Motor neuron (in vitro differentiated cells): ENCODE measurements at regions not wholly inside any gene's neighbourhood (a gene's known extent, or its start where the extent isn't known, plus 50 kb on each side); places are given as distances from the start of the nearest gene placed in this dataset.
A peak's percentile ranks its signal among the peaks of the same experiment; 100 is the strongest.

ENCODE experiments used
- ATAC-seq, 8 experiments: fragments of 200-7000 bp; cut with Tn5 transposase; replicated peaks in 6 of 8; 2 replicates each; pipeline ENCODE4 v1.8.0; 2021; ENCODE audit warnings: mild to moderate bottlenecking in 8 of 8, moderate library complexity in 8 of 8
- H3K27ac ChIP-seq, 2 donors: fragments of 250-450 bp; sonication (Bioruptor Pico); 2 replicates each; pipeline ENCODE4 v1.9.0; 2021; ENCODE audit warnings: antibody characterized with exemption in 2 of 2, mild to moderate bottlenecking in 2 of 2, moderate library complexity in 1 of 2
- H3K4me1 ChIP-seq, 2 donors: fragments of 250-450 bp; sonication (Bioruptor Pico); replicated peaks in 1 of 2; 2 replicates each; pipeline ENCODE4 v1.6.1; 2021; ENCODE audit warnings: antibody characterized with exemption in 2 of 2, mild to moderate bottlenecking in 2 of 2, moderate library complexity in 1 of 2
- H3K4me3 ChIP-seq, 5 donors: fragments of 250-450 bp; sonication (Bioruptor Pico); 2 replicates each; pipeline ENCODE4 v1.9.0; 2021; ENCODE audit warnings: antibody characterized with exemption in 5 of 5, mild to moderate bottlenecking in 5 of 5, moderate library complexity in 4 of 5
- WGBS, 10 experiments: fragments of 450-650 bp; shearing (Covaris generic); methylation state at CpG; one replicate each; pipeline ENCODE4 v1.0.0; 2022; 5-methylcytosine and 5-hydroxymethylcytosine counted together
- in situ Hi-C, 9 experiments: fragments of 400-800 bp; cut with MboI; loops; one replicate each; pipeline ENCODE4 v1.15.0; 2021; ENCODE audit warnings: low sequenced_read_pairs in 9 of 9, low pct_unique_long_range_greater_than_20kb in 2 of 9; ENCODE audit not compliant: unreplicated experiment in 9 of 9

DNA sequence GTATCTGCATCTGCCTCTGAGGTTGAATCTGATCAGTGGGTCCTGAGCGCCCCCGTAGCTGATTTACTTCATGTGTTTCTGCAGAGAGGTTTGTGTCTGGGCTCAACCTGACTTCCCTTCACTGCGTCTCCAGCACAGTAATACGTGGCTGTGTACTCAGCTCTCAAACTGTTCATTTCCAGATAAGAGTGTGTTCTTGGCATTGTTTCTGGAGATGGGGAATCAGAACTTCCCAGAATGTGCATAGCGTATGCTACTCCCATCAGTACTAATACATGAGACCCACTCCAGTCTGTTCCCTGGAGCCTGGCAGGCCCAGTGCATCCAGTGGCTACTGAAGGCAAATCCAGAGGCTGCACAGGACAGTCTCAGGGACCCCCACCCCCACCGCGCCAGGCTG lies 1297.2 kb downstream of the TMEM121 start:
- Histone ChIP-seq H3K4me3 (no peak overlapping the region), H3K4me1 (no peaks in the 10 kb centered on the region), H3K27ac (no peak overlapping the region)
- in situ Hi-C loops, result no loop called here
- 0 to 100% (median 52%) methylated on average over 1 to 6 of the region's 7 CpGs; no CpG with 5 or more reads in 2 of the 10 experiments for WGBS, 10 experiments
- ATAC-seq, result no peak

DNA sequence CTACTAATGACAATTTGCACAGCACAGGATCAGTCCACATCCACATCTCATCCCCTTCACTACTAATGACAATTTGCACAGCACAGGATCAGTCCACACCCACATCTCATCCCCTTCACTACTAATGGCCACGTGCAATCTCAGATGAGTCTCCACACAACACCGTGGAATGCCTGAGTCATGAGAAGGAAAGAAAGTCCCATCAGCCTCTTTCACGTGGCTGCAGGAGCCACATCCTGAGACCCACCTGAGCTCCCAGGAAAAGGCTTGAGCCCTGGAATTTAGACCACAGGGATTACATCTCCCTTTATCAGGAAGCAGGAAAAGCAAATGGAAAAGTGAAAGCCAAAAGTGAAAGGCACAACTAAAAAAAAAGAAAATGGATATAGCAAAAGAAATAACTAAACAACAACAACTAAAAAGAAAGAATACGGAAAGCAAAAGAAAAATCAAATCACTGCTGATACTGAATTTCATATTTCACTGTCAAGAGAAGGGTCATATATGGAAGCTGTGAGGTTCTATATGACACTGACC lies 1300.5 kb downstream of the TMEM121 start:
- no peak for ATAC-seq
- Histone ChIP-seq H3K27ac (no peak overlapping the region), H3K4me1 (no peaks in the 10 kb centered on the region), H3K4me3 (no peak overlapping the region)
- WGBS, 10 experiments, result 0 to 50% (median 14%) methylated on average over 1 to 3 of the region's 4 CpGs
- in situ Hi-C loops, result no loop called here

DNA sequence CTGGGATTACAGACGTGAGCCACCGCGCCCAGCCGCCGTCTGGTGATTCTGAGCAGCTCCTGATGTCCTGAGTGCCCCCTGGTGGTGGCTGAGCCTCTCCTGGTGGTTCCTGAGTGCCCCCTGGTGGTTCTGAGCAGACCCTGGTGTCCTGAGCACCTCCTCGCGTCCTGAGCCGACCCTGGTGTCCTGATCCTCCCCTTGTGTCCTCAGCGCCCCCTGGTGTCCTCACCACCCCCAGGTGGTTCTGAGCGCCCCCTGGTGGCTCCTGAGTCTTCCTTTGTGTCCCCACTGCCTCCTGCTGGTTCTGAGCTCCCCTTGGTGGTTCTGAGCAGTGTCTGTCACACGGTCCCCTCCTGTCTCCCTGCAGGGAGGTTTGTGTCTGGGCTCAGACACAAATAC lies 1304.9 kb downstream of the TMEM121 start:
- ATAC-seq, result no peak
- Histone ChIP-seq H3K4me1 (no peaks in the 10 kb centered on the region), H3K27ac (no peak overlapping the region), H3K4me3 (no peak overlapping the region)
- WGBS, 10 experiments, result no CpG with 5 or more reads among the region's 11 CpGs
- in situ Hi-C loops, result no loop called here

DNA sequence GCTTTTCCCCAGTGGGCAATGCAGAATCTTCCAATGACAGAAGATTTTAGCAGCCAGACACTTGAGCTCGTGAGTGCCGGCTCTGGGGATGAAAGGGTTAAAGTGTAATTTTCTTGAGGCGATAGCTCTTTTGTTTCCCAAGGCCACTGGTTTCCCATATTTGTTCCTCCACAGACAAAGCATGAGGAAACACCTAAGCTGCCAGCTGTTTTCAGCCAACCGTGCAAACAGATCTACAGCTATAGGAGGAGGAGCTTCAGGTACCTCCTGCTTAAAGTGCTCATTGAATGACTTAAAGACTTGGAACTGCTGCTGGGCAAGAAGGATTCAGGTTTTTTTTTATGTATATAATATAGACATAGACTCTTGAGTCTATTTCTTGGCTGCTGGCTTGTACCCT lies 1311.5 kb downstream of the TMEM121 start:
- no peak overlapping the region for H3K4me3 ChIP-seq
- WGBS, 10 experiments, result 29 to 81% (median 59%) methylated on average over 1 to 4 of the region's 4 CpGs; no CpG with 5 or more reads in 1 of the 10 experiments
- H3K4me1 ChIP-seq, result no peaks in the 10 kb centered on the region
- in situ Hi-C loops, result no loop called here
- H3K27ac ChIP-seq, result no peak overlapping the region
- no peak for ATAC-seq

DNA sequence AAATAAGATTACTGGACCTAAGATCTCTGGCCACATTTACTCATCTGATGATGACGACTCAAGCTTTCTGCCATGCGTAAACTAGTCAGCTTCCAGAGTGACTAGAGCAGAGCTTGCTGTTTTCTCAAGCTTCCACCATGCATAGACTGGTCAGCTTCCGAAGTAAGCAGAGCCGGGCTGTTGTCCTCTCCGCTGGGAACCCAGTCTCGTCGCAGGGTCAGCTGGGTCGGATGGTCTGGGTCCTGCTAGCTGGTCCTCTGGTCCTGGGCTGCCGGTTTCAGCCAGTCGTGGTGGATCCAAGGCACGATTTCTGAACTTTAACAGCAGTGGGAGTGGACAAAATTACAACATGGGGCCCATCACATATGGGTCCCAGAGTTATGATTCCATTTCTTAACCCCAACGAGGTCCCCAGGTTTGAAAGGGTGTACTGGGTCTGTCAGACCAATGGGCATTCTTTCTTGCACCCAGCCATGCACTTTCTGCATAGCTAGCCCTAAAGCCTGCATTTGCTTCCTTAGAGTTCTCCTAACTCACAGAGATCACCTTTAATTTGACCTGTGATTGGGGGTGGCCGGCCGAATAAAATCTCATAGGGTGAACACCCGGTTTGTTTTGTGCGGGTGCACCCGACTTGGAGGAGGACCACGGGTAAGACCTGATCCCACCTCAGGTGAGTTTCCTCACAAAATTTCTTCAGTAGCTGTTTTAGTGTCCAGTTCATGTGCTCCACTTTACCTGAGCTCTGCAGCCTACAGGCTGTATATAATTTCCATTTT lies 1312.8 kb downstream of the TMEM121 start:
- no peak for ATAC-seq
- 33 to 100% (median 62%) methylated on average over 1 to 13 of the region's 18 CpGs; no CpG with 5 or more reads in 2 of the 10 experiments for WGBS, 10 experiments
- no peak overlapping the region for H3K27ac ChIP-seq
- in situ Hi-C loops, result no loop called here
- no peaks in the 10 kb centered on the region for H3K4me1 ChIP-seq
- H3K4me3 ChIP-seq, result no peak overlapping the region

DNA sequence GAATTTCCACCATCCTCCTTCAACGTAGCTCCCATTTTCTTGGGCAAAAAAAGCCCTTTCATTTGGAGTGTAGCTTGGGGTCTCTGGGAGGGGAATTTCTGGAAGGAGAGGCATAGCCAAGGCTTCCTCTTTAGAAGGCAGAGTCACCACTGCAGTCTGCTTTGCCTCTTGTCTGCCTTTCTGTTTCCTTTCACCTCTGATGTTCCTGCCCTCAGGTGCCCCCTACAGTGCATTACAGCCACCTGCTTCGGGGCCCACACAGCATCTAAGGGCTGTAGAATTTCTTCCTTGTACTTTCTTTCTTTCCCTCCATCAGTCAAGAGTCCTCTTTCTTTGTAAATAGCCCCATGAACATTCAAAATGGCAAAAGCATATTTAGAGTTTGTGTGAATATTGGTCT lies 1313.9 kb downstream of the TMEM121 start:
- 8 to 50% (median 20%) methylated on average over 1 to 2 of the region's 2 CpGs; no CpG with 5 or more reads in 1 of the 10 experiments for WGBS, 10 experiments
- in situ Hi-C loops, result no loop called here
- no peak for ATAC-seq
- H3K4me3 ChIP-seq, result no peak overlapping the region
- H3K27ac ChIP-seq, result no peak overlapping the region
- H3K4me1 ChIP-seq, result no peaks in the 10 kb centered on the region

DNA sequence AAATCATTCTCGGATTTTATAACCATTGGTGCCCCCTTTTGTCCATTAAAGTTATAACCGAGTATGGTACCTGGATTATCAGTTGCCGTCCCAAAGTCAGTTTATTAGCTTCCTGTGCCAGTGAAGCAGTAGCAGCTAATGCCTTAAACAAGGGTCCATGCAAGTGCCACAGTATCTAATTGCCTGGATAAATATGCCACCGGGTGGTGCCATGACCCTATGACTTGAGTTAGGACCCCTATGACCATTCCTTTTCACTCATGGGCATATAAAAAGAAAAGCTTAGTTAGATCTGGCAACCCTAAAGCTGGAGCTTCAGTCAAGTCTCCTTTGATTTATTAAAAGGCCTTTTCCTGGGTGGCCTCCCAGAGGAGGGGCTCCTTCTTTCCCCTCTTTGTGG lies 1314.6 kb downstream of the TMEM121 start:
- Histone ChIP-seq H3K4me1 (no peaks in the 10 kb centered on the region), H3K27ac (no peak overlapping the region), H3K4me3 (no peak overlapping the region)
- in situ Hi-C loops, result no loop called here
- WGBS, 10 experiments, result 0 to 70% (median 37%) methylated on average over 1 to 4 of the region's 4 CpGs; no CpG with 5 or more reads in 2 of the 10 experiments
- no peak for ATAC-seq

DNA sequence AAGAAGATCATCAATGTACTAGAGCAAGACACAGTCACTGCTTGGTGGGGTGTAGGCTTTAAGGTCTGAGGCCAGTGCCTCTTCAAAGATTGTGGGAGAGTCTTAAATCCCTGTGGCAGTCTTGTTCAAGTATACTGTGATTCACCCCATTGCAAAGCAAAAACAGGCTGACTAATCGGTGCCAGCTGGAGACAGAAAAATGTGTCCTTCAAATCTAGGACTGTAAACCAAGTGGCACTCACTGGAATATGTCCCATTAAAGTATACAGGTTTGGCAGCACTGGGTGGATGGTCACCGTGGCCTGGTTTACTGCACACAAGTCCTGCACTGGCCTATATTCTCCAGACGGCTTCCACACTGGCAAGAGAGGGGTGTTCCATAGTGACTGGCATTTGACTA lies 1315.3 kb downstream of the TMEM121 start:
- 0 to 55% (median 41%) methylated on average over 2 to 3 of the region's 3 CpGs; no CpG with 5 or more reads in 5 of the 10 experiments for WGBS, 10 experiments
- in situ Hi-C loops, result no loop called here
- no peaks in the 10 kb centered on the region for H3K4me1 ChIP-seq
- no peak overlapping the region for H3K27ac ChIP-seq
- ATAC-seq, result no peak
- no peak overlapping the region for H3K4me3 ChIP-seq

DNA sequence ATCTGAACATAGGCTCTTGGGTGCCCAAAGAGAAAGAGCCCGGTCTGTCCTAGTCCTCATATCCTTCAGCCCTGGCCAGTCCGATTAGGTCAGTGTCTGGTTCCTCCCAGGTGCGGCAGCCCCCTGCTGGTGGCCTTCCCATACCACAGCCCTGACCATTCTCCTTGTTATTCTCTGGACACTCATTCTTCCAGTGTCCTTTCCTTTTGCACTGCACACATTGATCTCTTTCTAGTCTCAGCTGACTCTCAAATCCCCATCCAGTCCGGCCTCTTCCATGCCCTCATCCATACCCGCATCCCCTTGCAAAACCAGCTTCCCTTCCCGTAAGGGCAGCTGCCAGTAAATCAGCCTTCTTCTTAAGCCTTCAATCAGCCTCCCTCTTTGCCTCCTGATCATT lies 1316.3 kb downstream of the TMEM121 start:
- 30 to 100% (median 73%) methylated on average over 1 to 6 of the region's 6 CpGs; no CpG with 5 or more reads in 1 of the 10 experiments for whole genome bisulfite sequencing, 10 experiments
- no peak overlapping the region for H3K27ac ChIP-seq
- in situ Hi-C loops, result no loop called here
- peak in 1 of 8 experiments; percentile 58 for ATAC-seq
- no peaks in the 10 kb centered on the region for H3K4me1 ChIP-seq
- H3K4me3 ChIP-seq, result no peak overlapping the region

DNA sequence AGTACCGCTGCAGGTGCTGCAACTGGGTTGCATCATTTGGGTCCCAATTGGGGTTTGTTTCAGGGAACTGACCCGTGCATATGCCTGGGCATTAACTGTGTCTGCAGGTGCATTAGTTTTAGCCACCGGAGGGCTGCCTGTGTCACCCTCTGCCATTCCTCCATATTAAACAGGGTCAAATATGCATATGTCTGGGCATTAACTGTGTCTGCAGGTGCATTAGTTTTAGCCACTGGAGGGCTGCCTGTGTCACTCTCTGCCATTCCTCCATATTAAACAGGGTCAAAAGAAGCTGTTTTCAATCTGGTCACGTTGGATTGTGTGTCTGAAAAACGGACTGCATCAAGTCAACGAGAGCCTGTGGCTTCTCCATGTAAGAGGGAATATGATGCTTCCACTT lies 1317.0 kb downstream of the TMEM121 start:
- Histone ChIP-seq H3K27ac (no peak overlapping the region), H3K4me1 (no peaks in the 10 kb centered on the region), H3K4me3 (no peak overlapping the region)
- no peak for ATAC-seq
- in situ Hi-C loops, result no loop called here
- 0 to 60% (median 14%) methylated on average over 1 to 5 of the region's 6 CpGs; no CpG with 5 or more reads in 3 of the 10 experiments for WGBS, 10 experiments

DNA sequence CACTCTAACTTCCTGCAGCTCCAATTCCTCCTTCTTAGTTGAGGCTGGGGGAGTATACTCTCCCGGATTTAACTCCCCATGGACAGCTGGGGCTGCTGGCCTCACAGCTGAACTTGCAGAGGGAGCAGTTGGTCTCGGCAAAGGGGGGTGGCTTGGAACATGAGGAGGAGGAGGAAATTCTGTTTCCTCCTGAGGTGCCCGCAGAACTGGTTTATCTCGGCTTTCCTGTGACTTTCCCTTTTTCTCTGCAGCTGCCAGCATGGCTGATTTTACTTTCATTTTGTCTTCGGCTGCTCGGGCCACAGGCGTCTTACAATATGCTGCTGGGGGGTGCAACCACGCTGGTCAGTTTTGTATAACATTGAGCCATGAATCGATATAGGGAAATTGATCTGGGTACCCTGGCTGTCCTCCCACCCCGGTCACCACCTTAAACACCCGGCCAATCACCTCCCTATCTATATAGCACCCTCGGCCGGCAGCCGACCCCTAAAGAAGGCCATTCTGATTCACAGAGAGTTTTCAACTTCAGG lies 1317.6 kb downstream of the TMEM121 start:
- in situ Hi-C loops, result no loop called here
- Histone ChIP-seq H3K4me1 (no peaks in the 10 kb centered on the region), H3K4me3 (no peak overlapping the region), H3K27ac (no peak overlapping the region)
- ATAC-seq, result peak in 1 of 8 experiments; percentile 47
- WGBS, 10 experiments, result 20 to 93% (median 63%) methylated on average over 1 to 7 of the region's 14 CpGs; no CpG with 5 or more reads in 1 of the 10 experiments

DNA sequence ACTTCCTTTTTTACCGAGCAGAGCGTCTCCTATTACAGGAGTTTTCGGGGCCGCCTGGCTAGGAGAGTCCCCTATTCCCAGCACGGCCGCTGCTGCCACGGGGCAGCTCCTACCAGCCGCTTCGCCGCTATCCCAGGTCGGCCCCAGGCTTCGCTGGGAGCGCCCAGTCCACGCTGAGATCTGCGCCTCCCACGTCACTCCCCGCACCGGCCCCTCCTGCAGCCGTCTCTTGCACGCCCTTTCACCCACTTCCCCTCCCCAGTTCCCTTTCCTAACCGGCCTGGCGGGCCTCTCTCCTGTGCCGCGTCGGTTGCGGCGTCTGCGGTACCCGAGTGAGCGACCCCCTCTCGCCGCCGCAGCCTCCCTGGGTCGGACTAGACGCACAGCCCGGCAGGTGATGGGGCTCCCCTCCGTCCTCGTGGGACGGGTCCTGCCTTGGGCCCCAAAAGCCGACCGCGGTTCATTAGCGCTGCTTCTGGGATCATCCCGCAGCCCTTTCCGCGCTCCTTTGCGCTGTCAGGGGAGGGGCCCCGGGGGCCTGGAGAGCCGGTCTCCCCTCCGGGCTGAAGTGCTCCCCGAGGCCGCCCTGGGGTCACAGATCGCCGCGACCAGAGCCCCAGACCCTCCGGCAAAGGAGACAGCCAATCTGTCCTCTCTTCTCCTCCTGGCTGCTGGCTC lies 1318.4 kb downstream of the TMEM121 start:
- Histone ChIP-seq H3K4me3 (no peak overlapping the region), H3K4me1 (no peaks in the 10 kb centered on the region), H3K27ac (no peak overlapping the region)
- 37 to 93% (median 60%) methylated on average over 2 to 16 of the region's 56 CpGs; no CpG with 5 or more reads in 7 of the 10 experiments for WGBS, 10 experiments
- in situ Hi-C loops, result no loop called here
- peak in 1 of 8 experiments; percentile 41 for ATAC-seq
